ENCODE measurements at regions not wholly inside any gene's neighbourhood (a gene's known extent, or its start where the extent isn't known, plus 50 kb on each side); places are given as distances from the start of the nearest gene placed in this dataset.

DNA sequence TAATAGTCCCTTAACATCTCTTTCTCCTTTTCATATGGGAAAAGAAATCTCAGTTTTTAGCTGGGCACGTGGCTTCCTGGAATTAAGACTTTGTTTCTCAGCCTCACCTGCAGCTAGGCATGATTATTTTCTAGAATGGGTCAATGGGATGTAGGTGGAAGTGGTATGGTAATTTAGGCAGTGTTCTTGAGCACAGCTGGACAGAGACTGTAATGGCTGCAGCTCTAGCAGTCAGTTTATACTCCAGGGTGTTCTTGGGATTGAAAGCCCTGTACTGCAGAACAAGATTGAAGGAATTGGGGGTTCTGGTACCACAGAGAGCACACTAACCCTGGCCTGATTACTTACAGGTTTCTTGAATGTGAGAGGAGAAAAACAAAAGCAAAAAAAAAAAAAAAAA, 455.9 kb upstream of the ZNF608 start:
- Mint-ChIP-seq H3K4me3 (no peak overlapping the region), H3K27me3 (ENCODE audit: low read depth) (no peaks in the 10 kb centered on the region), H3K27ac (no peak overlapping the region), H3K9me3 (peaks cover 3% of the 10 kb centered on the region), H3K36me3 (no peaks in the 10 kb centered on the region), H3K4me1 (peaks cover 55% of the 10 kb centered on the region)
- DNase-seq (ENCODE audit: low spot score in 2 of 2, unreplicated experiment in 2 of 2), result no peak
- TF ChIP-seq, protein P1, sequence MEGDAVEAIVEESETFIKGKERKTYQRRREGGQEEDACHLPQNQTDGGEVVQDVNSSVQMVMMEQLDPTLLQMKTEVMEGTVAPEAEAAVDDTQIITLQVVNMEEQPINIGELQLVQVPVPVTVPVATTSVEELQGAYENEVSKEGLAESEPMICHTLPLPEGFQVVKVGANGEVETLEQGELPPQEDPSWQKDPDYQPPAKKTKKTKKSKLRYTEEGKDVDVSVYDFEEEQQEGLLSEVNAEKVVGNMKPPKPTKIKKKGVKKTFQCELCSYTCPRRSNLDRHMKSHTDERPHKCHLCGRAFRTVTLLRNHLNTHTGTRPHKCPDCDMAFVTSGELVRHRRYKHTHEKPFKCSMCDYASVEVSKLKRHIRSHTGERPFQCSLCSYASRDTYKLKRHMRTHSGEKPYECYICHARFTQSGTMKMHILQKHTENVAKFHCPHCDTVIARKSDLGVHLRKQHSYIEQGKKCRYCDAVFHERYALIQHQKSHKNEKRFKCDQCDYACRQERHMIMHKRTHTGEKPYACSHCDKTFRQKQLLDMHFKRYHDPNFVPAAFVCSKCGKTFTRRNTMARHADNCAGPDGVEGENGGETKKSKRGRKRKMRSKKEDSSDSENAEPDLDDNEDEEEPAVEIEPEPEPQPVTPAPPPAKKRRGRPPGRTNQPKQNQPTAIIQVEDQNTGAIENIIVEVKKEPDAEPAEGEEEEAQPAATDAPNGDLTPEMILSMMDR (IDR thresholded peaks at IDR 0.05; ENCODE audit: unreplicated experiment), result no peak

DNA sequence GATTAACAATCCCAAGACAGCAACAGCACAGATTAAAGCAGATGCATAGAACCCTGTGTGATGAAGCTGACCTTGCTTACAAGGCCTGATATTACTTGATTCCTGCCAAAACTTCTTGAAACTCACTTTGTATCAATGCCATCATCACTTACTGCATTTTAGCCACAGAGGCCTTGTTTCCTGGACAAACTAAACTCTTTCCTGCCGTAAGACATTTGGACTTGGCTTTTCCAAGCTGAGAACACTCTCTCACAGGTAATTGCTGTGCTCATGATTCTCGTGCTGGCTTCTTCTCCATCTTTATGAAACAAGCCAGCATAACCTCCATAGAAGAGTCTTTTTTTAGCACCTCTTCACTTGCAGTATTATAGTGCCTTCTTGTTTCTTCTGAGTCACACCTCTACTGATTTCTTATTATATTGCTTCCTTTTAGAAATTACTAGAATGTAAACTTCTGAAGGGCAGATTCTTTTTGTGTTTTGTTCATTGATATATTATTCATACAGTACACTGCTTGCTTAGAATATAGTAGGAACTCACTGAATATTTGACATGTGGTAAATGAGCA, 456.5 kb upstream of the ZNF608 start:
- H3K36me3 Mint-ChIP-seq, result no peaks in the 10 kb centered on the region
- TF ChIP-seq, protein P1 (IDR thresholded peaks at IDR 0.05; ENCODE audit: unreplicated experiment), result no peak
- H3K27me3 Mint-ChIP-seq (ENCODE audit: low read depth), result no peaks in the 10 kb centered on the region
- peaks cover 50% of the 10 kb centered on the region for H3K4me1 Mint-ChIP-seq
- H3K9me3 Mint-ChIP-seq, result peaks cover 3% of the 10 kb centered on the region
- no peak overlapping the region for H3K4me3 Mint-ChIP-seq
- no peak overlapping the region for H3K27ac Mint-ChIP-seq
- DNase-seq (ENCODE audit: low spot score in 2 of 2, unreplicated experiment in 2 of 2), result no peak

DNA sequence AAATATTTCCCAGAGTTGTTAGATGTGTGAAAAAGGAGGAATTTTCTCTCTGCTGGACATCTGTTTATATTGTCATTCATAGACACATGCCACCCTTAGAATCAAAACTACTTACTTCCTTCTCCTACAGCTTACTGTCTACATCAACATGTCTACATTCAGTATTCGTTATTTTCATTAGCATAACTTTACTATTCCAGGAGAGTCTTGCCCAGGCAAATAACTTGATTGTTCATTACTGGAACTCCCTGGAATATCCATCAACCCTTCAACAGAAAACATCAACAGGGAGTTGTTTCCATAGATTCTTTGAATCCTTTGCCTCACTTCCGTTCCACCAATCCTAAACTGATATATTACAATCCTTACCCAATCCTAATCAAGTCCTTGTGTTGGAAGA, 457.5 kb upstream of the ZNF608 start:
- no peaks in the 10 kb centered on the region for H3K36me3 Mint-ChIP-seq
- no peak overlapping the region for H3K27ac Mint-ChIP-seq
- H3K27me3 Mint-ChIP-seq (ENCODE audit: low read depth), result no peaks in the 10 kb centered on the region
- H3K9me3 Mint-ChIP-seq, result peaks cover 4% of the 10 kb centered on the region
- peaks cover 40% of the 10 kb centered on the region for H3K4me1 Mint-ChIP-seq
- H3K4me3 Mint-ChIP-seq, result no peak overlapping the region
- TF ChIP-seq, protein P1 (IDR thresholded peaks at IDR 0.05; ENCODE audit: unreplicated experiment), result no peak
- DNase-seq (ENCODE audit: low spot score in 2 of 2, unreplicated experiment in 2 of 2), result no peak

DNA sequence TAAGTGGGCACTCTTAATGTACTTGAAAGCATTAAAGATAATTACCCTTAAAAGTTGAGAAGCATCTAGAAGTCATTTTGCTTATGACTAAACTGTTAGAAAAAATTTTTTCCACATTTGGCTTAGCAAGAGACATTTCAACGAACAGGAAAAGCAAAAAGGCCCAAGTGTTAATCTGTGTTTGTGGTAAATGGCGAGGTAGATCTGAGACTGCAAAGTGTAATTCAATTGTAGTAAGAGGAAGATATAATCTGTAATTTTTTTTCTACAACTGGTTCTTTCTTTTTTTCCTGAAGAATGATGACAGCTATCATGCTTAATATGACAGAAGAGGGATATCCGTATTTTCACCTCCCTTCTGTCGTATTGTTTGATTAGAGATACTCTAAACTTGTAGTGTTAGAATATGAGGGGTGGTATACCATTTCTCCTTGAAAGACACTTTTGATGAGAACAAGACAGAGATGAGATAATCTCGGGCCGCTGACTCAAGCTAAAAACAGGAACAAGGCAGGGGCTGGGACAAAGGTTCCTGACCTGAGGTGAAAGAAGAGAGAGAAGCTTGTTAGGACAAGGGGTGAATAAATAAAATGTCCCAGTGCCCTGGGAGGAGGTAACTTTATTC, 459.3 kb upstream of the ZNF608 start:
- TF ChIP-seq, protein P1 (IDR thresholded peaks at IDR 0.05; ENCODE audit: unreplicated experiment), result no peak
- Mint-ChIP-seq H3K4me1 (peaks cover 24% of the 10 kb centered on the region), H3K27ac (no peak overlapping the region)

GRCh38 chr5:125207856-125208255, 461.4 kb upstream of the ZNF608 start:
- TF ChIP-seq, protein P1 (IDR thresholded peaks at IDR 0.05; ENCODE audit: unreplicated experiment), result no peak
- Mint-ChIP-seq H3K4me3 (no peak overlapping the region), H3K4me1 (peaks cover 6% of the 10 kb centered on the region), H3K9me3 (peaks cover 6% of the 10 kb centered on the region), H3K27me3 (ENCODE audit: low read depth) (no peaks in the 10 kb centered on the region), H3K36me3 (no peaks in the 10 kb centered on the region), H3K27ac (no peak overlapping the region)
- DNase-seq (ENCODE audit: low spot score in 2 of 2, unreplicated experiment in 2 of 2), result no peak

More for the DNA sequence above, 459.3 kb upstream of the ZNF608 start:
- Mint-ChIP-seq H3K27me3 (ENCODE audit: low read depth) (no peaks in the 10 kb centered on the region), H3K36me3 (no peaks in the 10 kb centered on the region), H3K4me3 (no peak overlapping the region), H3K9me3 (peaks cover 6% of the 10 kb centered on the region)
- no peak for DNase-seq (ENCODE audit: low spot score in 2 of 2, unreplicated experiment in 2 of 2)
